GM12865 (cell line): ENCODE measurements at regions not wholly inside any gene's neighbourhood (a gene's known extent, or its start where the extent isn't known, plus 50 kb on each side); places are given as distances from the start of the nearest gene placed in this dataset.

Source experiments
- DNase-seq: peaks from one replicate; pipeline ENCODE4 v3.0.0; 2010; ENCODE audit warnings: low read depth
- H3K4me3 ChIP-seq: 2 replicates; pipeline ENCODE4 v1.5.1; 2011; ENCODE audit warnings: mild to moderate bottlenecking, low read depth, low read length, control low read depth
- TF ChIP-seq, protein P1 (sequence below): IDR thresholded peaks from 2 replicates; pipeline ENCODE4 v1.5.1; 2011; ENCODE audit warnings: low read length, control low read depth, low read depth, inconsistent platforms; ENCODE audit not compliant: insufficient read depth; ENCODE audit errors: missing control alignments

DNA sequence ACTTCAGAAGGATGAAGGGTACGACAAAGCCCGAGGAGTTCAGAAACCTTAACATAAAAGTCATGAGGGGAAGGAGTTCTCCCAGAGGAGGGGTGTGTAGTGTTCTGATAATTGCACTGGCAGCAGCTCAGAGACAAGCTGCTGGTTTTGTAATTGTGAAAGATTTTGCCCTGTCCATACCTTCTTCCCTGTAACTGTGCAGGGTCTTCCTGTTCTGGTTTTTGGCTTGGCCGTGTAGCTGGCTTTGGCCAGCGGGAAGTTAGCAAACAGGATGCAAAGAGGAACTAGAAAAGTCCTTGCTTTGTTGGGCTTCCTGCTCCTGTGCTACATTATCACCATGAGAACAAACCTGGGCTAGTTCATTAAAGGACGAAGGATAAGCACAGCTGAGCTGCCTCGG, 160.8 kb downstream of the LPIN1 start:
- DNase-seq, result no peak
- TF ChIP-seq, protein P1, sequence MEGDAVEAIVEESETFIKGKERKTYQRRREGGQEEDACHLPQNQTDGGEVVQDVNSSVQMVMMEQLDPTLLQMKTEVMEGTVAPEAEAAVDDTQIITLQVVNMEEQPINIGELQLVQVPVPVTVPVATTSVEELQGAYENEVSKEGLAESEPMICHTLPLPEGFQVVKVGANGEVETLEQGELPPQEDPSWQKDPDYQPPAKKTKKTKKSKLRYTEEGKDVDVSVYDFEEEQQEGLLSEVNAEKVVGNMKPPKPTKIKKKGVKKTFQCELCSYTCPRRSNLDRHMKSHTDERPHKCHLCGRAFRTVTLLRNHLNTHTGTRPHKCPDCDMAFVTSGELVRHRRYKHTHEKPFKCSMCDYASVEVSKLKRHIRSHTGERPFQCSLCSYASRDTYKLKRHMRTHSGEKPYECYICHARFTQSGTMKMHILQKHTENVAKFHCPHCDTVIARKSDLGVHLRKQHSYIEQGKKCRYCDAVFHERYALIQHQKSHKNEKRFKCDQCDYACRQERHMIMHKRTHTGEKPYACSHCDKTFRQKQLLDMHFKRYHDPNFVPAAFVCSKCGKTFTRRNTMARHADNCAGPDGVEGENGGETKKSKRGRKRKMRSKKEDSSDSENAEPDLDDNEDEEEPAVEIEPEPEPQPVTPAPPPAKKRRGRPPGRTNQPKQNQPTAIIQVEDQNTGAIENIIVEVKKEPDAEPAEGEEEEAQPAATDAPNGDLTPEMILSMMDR, result no peak

DNA sequence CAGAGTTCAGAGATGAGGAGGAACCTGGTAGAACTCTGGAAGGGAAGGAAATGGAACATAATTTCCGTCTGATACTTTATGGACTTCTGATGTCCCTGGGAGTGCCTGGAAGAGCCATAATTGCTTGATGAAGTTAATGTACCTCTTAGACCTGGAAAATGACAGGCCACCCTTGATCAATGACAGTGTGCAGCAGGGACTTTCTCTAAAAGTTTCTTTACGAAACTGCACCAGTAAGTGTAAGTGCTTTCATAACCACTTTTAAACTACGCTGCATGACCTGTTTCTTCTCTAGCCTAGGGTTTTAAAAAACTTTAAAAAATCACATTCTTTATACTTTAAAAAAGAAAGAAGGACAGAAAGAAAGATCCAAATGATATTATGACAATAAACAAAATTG, 164.5 kb downstream of the LPIN1 start:
- TF ChIP-seq, protein P1, result no peak

More for the DNA sequence above, 160.8 kb downstream of the LPIN1 start:
- H3K4me3 ChIP-seq, result no peak overlapping the region

DNA sequence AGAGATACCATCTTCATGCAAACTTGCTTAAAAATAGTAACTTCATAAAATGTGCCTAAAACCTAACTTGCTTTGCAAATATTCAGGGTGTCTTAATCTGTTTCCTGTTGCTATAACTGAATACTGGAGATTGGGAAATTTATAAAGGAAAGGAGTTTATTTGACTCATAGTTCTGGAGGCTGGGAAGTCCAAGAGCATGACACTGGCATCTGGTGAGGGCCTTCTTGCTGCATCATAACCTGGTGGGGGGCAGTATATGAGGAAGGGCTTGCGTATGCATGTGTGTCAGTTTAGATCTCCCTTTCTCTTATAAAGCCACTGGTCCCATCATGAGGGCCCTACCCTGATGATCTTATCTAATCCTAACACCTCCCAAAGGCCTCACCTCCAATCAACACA, 166.5 kb downstream of the LPIN1 start:
- TF ChIP-seq, protein P1, result no peak
- H3K4me3 ChIP-seq, result no peak overlapping the region
- DNase-seq, result no peak

More for the DNA sequence above, 164.5 kb downstream of the LPIN1 start:
- peak; percentile 18 for DNase-seq
- no peak overlapping the region for H3K4me3 ChIP-seq

DNA sequence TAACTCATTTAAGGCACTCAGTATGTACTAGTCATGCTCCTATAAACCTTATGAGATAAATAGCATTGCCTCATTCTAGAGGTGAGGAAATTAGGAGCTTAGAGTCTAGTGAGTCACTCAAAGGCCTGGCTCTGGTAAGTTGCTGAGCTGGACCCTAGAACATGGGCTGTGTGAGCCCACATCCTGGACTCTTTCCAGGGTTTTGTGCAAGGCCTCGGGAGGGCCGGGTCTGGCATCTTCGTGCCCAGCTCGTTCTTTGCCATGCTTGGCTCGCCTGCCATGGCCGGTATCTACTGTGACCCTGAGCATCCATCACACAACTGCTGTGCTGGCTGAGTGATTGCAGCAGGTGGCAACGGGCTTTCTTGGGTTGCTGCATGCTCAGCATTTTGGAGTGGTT, 168.0 kb downstream of the LPIN1 start:
- TF ChIP-seq, protein P1, result no peak
- DNase-seq, result no peak
- no peak overlapping the region for H3K4me3 ChIP-seq

DNA sequence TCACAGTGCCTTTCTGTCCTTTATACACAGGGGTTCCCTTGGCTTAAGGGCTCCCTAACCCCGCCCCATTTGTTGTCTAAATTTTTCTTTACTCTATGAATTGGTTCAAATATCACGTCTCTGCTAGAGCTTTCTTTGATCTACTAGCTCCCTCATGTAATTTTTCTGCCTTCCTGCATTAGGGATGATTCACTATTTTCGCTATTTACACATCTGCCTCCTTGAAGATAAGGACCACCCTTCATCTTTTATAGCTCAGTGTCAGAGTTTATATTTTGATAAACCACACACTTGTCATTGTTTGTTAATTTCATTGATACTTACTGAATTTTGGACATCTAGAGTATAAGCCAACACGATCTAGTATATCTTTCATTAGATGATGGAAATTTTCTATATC, 169.2 kb downstream of the LPIN1 start:
- TF ChIP-seq, protein P1, result no peak
- no peak overlapping the region for H3K4me3 ChIP-seq
- no peak for DNase-seq

DNA sequence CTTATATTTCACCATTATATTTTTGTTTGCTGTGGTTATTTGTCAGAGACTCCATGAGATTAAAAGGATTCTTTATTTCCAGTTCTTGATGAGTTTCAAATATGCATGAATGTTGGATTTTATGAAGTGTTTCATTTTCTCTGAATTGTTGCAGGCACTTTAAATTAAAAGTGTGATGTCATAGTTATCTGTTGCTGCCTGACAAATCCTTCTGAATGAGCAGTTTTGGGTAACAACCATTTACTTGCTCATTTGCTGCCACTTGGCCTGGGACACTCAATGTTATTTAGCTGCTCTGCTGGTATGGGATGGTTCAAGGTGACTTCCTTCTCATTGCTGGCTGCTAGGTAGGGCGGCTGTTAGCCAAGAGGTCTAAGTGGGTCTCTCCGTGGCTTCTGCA, 173.5 kb downstream of the LPIN1 start:
- no peak overlapping the region for H3K4me3 ChIP-seq
- DNase-seq, result no peak
- TF ChIP-seq, protein P1, result no peak

DNA sequence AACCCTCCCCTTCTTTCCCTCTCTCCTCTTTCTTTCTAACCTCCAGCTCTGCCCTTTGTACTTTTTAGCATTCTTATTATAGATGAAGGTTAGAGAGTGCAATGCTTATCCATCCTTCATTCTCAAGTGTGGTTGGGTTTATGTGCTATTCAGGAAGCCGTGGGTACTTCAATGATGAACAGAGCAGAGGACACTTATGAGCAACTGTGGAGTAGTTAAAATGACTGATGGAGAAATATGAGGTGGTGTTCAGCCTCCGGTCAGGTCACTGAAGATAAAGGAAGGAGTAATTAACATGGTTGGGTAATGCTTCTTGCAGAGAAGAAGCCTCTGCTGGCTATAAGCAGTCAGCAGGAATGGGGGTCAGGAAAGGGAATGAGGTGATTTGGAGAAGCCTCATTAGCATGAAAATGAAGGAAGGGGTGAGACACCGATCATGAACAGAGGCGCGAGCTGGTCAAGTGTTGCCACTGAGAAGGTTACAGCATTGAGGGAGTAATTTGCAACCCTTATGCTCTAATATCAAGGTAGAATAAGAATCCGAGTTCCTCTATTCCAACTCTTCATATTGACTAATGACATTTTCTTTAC, 174.7 kb downstream of the LPIN1 start:
- DNase-seq, result no peak
- H3K4me3 ChIP-seq, result no peak overlapping the region
- TF ChIP-seq, protein P1, result no peak
